Hepatocyte (in vitro differentiated cells): ENCODE measurements at regions not wholly inside any gene's neighbourhood (a gene's known extent, or its start where the extent isn't known, plus 50 kb on each side); places are given as distances from the start of the nearest gene placed in this dataset.

Experiments used
- EZH2 ChIP-seq: fragments of 200-600 bp; sonication (generic); IDR thresholded peaks from 2 replicates; pipeline ENCODE4 v1.6.1; 2016; ENCODE audit warnings: antibody characterized with exemption, mild to moderate bottlenecking, borderline replicate concordance
- TF ChIP-seq, protein P1 (sequence below): fragments of 200-600 bp; sonication (generic); IDR thresholded peaks from 2 replicates; pipeline ENCODE4 v1.5.1; 2016; ENCODE audit warnings: antibody characterized with exemption, mild to moderate bottlenecking; ENCODE audit not compliant: poor library complexity

- TF ChIP-seq, protein P1, sequence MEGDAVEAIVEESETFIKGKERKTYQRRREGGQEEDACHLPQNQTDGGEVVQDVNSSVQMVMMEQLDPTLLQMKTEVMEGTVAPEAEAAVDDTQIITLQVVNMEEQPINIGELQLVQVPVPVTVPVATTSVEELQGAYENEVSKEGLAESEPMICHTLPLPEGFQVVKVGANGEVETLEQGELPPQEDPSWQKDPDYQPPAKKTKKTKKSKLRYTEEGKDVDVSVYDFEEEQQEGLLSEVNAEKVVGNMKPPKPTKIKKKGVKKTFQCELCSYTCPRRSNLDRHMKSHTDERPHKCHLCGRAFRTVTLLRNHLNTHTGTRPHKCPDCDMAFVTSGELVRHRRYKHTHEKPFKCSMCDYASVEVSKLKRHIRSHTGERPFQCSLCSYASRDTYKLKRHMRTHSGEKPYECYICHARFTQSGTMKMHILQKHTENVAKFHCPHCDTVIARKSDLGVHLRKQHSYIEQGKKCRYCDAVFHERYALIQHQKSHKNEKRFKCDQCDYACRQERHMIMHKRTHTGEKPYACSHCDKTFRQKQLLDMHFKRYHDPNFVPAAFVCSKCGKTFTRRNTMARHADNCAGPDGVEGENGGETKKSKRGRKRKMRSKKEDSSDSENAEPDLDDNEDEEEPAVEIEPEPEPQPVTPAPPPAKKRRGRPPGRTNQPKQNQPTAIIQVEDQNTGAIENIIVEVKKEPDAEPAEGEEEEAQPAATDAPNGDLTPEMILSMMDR, result no peak
- no peak for TF ChIP-seq EZH2
These were observed 534.8 kb upstream of the NCAM2 start for GRCh38 chr21:20463362-20463761.
